ENCODE measurements at regions not wholly inside any gene's neighbourhood (a gene's known extent, or its start where the extent isn't known, plus 50 kb on each side); places are given as distances from the start of the nearest gene placed in this dataset.
"Not testable (repeated sequence)": the region's sequence is repeated elsewhere in the genome, so short reads cannot be mapped to it uniquely, and the experiment has no call there.

DNA sequence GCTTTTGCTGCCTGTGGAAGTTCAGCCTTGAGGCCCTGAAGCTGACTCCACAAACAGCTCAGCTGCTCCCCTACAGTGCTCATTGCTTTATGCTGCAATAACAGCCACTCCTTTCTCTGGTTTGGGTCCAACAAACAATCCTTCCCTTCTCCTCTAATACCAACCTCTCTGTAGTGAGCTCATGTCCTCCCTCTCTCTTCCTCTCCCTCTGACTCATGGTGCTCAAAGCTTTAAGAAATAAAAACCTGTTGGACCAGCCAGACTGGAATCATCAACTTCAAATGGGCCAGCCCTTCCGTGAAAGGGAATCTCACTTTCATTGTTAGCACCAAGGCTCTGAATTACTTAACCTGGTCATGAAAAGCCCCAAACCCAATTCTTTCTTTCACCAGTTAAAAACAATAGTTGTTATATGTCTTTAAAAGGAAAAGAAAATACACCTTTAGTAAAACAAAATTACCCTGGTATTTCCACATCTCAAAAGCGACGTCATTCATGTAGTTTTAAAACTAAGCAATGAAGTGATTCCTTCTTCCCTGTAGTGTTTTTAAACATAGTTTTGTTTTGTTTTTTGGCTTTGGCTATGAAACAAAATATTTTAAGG lies 126.4 kb downstream of the DUSP6 start:
- Histone ChIP-seq H3K9me3 (peaks cover 0 to 2% of the 10 kb centered on the region in 2 donors), H3K4me1 (peaks cover 0 to 9% of the 10 kb centered on the region in 2 donors), H3K4me3 (peak overlapping the region in 1 of 2 donors; percentile 16), H3K27me3 (no peaks in the 10 kb centered on the region), H3K36me3 (no peaks in the 10 kb centered on the region), H3K27ac (peak overlapping the region; percentile 12 to 44)
- DNase-seq (ENCODE audit: low spot score in 2 of 2), result peak in 1 of 2 donors; percentile 66
- intact Hi-C loops (cut with DNase I), result loop anchor here (5.0 kb wide), 1 partner anchor 126 kb away; the partner anchor contains the start of gene DUSP6
- TF ChIP-seq, protein P1, sequence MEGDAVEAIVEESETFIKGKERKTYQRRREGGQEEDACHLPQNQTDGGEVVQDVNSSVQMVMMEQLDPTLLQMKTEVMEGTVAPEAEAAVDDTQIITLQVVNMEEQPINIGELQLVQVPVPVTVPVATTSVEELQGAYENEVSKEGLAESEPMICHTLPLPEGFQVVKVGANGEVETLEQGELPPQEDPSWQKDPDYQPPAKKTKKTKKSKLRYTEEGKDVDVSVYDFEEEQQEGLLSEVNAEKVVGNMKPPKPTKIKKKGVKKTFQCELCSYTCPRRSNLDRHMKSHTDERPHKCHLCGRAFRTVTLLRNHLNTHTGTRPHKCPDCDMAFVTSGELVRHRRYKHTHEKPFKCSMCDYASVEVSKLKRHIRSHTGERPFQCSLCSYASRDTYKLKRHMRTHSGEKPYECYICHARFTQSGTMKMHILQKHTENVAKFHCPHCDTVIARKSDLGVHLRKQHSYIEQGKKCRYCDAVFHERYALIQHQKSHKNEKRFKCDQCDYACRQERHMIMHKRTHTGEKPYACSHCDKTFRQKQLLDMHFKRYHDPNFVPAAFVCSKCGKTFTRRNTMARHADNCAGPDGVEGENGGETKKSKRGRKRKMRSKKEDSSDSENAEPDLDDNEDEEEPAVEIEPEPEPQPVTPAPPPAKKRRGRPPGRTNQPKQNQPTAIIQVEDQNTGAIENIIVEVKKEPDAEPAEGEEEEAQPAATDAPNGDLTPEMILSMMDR (IDR thresholded peaks at IDR 0.05), result no peak

DNA sequence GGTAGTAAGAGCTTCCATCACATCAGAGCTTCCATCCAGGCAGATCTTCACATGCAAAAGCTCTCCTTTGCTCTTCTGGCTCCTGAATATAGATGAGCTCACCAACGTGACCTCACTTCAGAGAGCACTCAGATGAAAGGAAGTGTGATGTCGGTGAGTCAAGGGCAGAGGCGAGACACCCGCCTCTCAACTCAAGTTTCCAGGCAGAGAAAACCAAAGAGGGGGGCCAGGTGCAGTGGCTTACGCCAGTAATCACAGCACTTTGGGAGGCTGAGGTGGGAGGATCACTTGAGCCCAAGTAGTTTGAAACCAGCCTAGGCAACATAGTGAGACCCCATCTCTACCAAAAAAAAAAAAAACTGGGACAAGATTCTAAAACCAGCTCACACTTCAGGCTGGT lies 126.9 kb downstream of the DUSP6 start:
- TF ChIP-seq, protein P1 (IDR thresholded peaks at IDR 0.05), result no peak
- H3K9me3 ChIP-seq, result peaks cover 0 to 2% of the 10 kb centered on the region in 2 donors
- H3K36me3 ChIP-seq, result no peaks in the 10 kb centered on the region
- H3K4me3 ChIP-seq, result no peak overlapping the region
- H3K4me1 ChIP-seq, result peaks cover 0 to 9% of the 10 kb centered on the region in 2 donors
- DNase-seq (ENCODE audit: low spot score in 2 of 2), result peak in 1 of 2 donors; percentile 66
- peak overlapping the region; percentile 12 to 44 for H3K27ac ChIP-seq
- intact Hi-C loops (cut with DNase I), result loop anchor here (5.0 kb wide), 1 partner anchor 127 kb away; the partner anchor contains the start of gene DUSP6
- no peaks in the 10 kb centered on the region for H3K27me3 ChIP-seq

DNA sequence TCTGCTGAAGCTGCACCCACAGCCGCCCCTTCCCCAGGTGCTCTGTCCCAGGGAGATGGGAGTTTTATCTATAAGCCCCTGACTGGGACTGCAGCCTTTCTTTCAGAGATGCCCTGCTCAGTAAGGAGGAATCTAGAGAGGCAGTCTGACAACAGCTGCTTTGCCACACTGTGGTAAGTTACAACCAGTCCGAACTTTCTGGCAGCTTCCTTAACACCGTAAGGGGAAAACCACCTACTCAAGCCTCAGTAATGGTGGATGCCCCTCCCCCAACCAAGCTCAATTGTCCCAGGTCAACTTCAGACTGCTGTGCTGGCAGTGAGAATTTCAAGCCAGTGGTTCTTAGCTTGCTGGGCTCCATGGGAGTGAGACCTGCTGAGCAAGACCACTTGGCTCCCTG lies 129.7 kb downstream of the DUSP6 start:
- DNase-seq (ENCODE audit: low spot score in 2 of 2); H3K9me3 ChIP-seq; H3K27ac ChIP-seq; H3K4me3 ChIP-seq; H3K36me3 ChIP-seq; intact Hi-C loops (cut with DNase I); H3K27me3 ChIP-seq; H3K4me1 ChIP-seq: not testable (repeated sequence)

DNA sequence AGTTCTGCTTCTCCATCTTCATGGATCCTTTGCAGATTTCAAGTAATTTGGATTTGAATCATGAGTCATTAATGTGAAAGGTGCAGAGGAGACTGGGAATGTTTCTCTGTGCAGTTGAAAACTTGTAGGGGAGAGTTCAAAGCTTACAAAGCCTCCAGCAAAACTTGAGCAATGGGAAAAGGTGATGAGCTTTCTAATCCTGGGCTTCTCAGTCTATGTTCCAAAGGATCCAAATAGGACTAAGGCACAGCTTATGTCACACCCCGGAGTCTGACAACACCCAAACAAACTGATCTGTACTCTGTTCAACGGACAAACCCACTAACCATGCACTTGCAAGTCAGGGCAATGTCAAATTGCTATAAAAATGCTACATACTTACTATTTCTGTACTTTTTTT lies 134.8 kb downstream of the DUSP6 start:
- TF ChIP-seq, protein P1 (IDR thresholded peaks at IDR 0.05), result no peak
- no peaks in the 10 kb centered on the region for H3K4me1 ChIP-seq
- H3K27ac ChIP-seq, result no peak overlapping the region
- intact Hi-C loops (cut with DNase I), result no loop called here
- peaks cover 0 to 2% of the 10 kb centered on the region in 2 donors for H3K9me3 ChIP-seq
- H3K36me3 ChIP-seq, result no peaks in the 10 kb centered on the region
- no peak for DNase-seq (ENCODE audit: low spot score in 2 of 2)
- no peaks in the 10 kb centered on the region for H3K27me3 ChIP-seq
- H3K4me3 ChIP-seq, result no peak overlapping the region

DNA sequence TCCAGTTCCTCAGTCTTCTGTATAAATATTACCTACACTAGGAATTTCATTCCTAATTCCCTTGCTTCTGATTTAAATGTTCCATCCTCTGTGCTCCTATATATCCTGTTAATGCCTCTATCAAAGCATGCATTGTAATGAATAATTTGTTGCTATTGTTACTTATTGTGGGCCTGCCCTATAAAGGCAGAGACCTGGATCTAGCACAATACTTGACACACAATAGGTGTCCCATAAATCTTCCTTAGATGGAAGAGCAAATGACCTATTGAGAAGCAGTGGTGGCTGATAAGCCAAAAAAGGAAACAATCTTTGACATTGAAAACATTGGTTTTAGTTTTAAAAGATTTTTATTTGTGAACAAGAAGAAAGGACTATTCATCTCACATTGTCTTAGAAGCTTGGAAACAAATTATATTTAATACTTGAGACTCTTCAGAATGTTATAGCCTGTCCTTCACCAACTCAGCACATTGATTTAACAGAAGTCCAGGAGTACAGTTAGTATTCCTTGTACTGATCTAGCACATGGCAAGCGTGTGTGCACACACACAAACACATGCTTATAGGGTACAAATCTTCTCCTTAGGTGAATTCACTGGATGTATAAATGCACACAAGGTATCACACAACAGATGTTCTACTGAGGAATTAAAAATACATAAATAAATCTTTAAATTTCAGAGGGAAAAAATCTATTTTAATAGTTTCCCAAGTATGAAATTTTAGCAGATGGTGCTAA lies 135.9 kb downstream of the DUSP6 start:
- DNase-seq (ENCODE audit: low spot score in 2 of 2), result no peak
- TF ChIP-seq, protein P1 (IDR thresholded peaks at IDR 0.05), result no peak
- intact Hi-C loops (cut with DNase I), result no loop called here
- no peak overlapping the region for H3K4me3 ChIP-seq
- no peaks in the 10 kb centered on the region for H3K36me3 ChIP-seq
- H3K27ac ChIP-seq, result no peak overlapping the region
- peaks cover 0 to 2% of the 10 kb centered on the region in 2 donors for H3K9me3 ChIP-seq
- H3K4me1 ChIP-seq, result peaks cover 0 to 2% of the 10 kb centered on the region in 2 donors
- H3K27me3 ChIP-seq, result no peaks in the 10 kb centered on the region

DNA sequence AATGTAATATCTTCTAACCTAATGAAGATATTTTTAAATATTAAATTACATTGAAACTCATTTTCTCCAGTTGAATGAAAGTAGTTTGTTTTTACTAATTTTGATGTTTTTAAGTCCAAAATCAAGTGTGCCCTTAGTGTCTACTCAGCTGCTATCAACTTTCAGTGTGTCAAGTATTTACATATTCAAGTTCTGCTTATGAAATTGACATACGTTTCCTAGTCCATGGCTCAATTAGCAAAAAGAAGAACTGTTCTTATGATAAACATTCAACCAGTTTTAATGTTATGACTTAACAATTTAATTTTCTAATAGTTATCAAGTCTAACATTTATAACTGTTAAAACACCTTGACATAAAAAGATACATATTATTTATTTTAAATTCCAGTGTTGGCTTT lies 137.1 kb downstream of the DUSP6 start:
- Histone ChIP-seq H3K27ac (no peak overlapping the region), H3K27me3 (no peaks in the 10 kb centered on the region), H3K4me3 (no peak overlapping the region), H3K36me3 (no peaks in the 10 kb centered on the region), H3K4me1 (peaks cover 0 to 4% of the 10 kb centered on the region in 2 donors), H3K9me3 (no peaks in the 10 kb centered on the region)
- TF ChIP-seq, protein P1 (IDR thresholded peaks at IDR 0.05), result no peak
- intact Hi-C loops (cut with DNase I), result no loop called here
- no peak for DNase-seq (ENCODE audit: low spot score in 2 of 2)
